GM12873 (cell line): ENCODE measurements at regions not wholly inside any gene's neighbourhood (a gene's known extent, or its start where the extent isn't known, plus 50 kb on each side); places are given as distances from the start of the nearest gene placed in this dataset.
A peak's percentile ranks its signal among the peaks of the same experiment; 100 is the strongest.

ENCODE experiments used
- CTCF ChIP-seq: IDR thresholded peaks from 2 replicates; pipeline ENCODE4 v1.5.1; 2012; ENCODE audit warnings: low read depth, mild to moderate bottlenecking, moderate library complexity, low read length, control low read depth; ENCODE audit not compliant: insufficient read depth; ENCODE audit errors: missing control alignments

DNA sequence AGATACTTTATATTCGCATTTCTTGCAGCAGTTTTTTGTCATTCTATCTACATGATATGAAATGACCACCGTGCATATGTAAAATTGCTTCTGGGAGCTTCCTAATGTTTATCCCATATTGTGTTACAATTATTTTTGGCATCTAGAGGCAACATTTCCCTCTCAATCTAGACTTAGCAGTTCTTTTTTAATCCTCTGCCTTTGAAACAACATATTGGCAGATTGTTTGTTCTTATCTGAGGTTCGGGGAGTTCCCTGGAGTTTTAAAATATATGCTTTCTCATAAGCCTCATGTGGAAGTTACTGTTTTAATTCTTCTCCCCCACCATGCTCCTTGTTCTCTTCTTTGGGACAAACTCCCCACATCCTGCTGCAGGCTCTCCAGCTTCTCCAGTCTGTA lies 130.1 kb upstream of the SLC10A2 start:
- TF ChIP-seq CTCF: no peak

DNA sequence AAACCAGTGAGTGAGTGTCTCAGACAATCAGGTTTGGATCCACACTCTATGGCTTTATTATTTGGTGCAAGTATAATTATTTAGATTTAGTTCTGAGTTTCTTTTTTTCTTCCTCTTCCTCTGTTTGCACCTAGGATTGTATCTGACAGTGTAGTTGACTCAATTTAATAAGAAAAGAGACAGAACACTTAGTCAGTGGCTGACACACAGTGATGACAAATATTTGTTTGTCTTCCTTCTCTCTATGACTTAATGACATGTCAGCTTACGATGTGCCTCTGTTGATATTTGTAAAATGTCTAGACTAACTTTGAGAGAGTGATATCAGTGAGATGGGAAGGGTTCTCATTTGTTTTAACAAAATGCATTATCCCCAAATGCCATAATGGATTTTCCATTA lies 129.5 kb upstream of the SLC10A2 start:
- TF ChIP-seq CTCF: no peak

- TF ChIP-seq CTCF: no peak
Measured at GRCh38 chr13:103194871-103195270, 128.7 kb upstream of the SLC10A2 start.

DNA sequence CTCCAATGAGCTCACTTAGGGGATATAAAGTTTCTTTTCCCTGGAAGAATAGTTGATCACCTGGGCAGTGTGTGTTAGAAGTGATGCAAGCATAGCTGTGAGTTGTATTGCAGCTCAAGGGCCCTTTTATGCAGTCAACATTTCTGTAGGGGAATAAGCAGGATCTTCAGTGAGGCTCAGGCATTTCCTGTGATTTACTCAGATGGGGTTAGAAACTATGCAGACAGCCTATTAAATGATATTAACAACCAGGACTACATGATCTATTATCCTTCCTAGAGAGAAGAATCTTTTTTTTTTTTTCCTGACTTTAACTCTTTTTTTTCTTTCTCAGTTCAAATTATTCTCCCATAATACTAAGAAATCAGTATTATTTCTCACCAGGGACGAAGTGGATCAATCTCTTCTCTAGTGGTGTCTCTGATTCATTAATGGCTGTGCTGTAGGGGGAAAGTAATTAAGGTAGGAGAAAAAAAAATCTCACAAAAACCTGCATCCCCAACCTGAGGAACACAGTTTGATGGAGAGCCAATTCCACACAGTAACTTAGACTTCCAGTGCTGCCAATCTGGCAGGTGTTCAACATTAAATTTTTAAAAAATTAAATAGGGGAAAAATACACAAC lies 126.4 kb upstream of the SLC10A2 start:
- TF ChIP-seq CTCF: no peak

DNA sequence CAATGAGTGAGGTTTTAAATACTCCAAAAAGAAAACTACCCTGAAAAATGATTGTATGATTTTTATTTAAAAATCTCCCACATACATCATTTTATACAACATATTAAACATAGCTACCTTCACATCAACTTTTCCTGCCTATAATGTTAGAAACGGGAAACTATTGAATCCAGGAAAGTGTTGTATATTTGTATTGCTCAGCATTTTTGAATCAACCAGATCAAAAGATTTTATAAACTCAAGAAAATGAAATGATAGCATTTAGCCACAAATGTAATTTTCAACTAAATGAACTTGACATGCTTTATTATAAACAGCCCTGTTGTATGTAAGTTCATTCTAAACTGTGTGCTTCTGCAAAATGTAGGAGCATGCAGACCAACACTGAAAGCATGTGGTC lies 124.6 kb upstream of the SLC10A2 start:
- no peak for TF ChIP-seq CTCF

DNA sequence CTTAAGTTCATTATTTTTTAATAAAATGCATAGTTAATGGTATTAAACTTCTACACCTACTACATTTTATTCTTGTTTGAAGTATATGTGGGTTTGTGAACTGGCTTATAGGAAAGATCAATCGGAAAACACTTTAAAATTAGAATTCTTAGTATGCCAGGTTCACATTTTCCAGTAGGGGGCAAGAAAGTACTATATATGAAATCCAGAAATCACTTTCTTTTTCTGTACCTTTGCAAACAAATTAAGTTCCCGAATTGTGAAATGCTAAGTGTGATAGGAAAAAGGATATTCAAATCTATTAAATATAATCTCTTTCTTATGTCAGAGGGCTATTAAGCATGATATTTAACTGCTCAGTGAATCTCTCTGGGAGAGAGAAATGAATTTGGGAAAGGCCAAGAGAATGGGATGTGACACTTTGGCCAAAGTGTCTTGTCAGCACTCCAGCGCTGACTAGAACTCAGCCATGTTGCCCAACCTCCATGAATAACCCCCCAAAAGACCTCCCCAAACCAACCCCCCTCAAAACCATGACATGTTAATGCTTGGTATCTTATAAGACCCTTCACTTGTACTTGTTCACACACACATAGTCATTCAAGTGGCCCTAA lies 122.6 kb upstream of the SLC10A2 start:
- TF ChIP-seq CTCF: peak; percentile 35

- TF ChIP-seq CTCF: no peak
Measured at GRCh38 chr13:103187721-103188156, 121.5 kb upstream of the SLC10A2 start.
